ENCODE measurements at regions not wholly inside any gene's neighbourhood (a gene's known extent, or its start where the extent isn't known, plus 50 kb on each side); places are given as distances from the start of the nearest gene placed in this dataset.

- TF ChIP-seq EP300 (IDR thresholded peaks at IDR 0.05; ENCODE audit: borderline replicate concordance) = no peak
- TF ChIP-seq EGR1 (IDR thresholded peaks at IDR 0.05) = no peak
- no peak for TF ChIP-seq TCF12 (IDR thresholded peaks at IDR 0.05; ENCODE audit: low read depth)
- no peak for TF ChIP-seq RAD21 (IDR thresholded peaks at IDR 0.05; ENCODE audit: low read depth)
- no peak for TF ChIP-seq MAX (IDR thresholded peaks at IDR 0.05)
- no peak for TF ChIP-seq USF1 (IDR thresholded peaks at IDR 0.05)
Measured at GRCh38 chr6:82741996-82742385, 323.6 kb downstream of the UBE3D start.

- TF ChIP-seq NFIC (IDR thresholded peaks at IDR 0.05) = no peak
- no peak for TF ChIP-seq TCF12 (IDR thresholded peaks at IDR 0.05; ENCODE audit: low read depth)
- TF ChIP-seq EP300 (IDR thresholded peaks at IDR 0.05; ENCODE audit: borderline replicate concordance) = no peak
- TF ChIP-seq TAF1 (IDR thresholded peaks at IDR 0.05; ENCODE audit: low read depth) = no peak
Measured at GRCh38 chr6:82744286-82745015, 321.2 kb downstream of the UBE3D start.

- no peak for TF ChIP-seq CREB1 (IDR thresholded peaks at IDR 0.05; ENCODE audit: low read depth)
- TF ChIP-seq CEBPB (IDR thresholded peaks at IDR 0.05) = no peak
- no peak for TF ChIP-seq FOXM1 (IDR thresholded peaks at IDR 0.05; ENCODE audit: borderline replicate concordance, low read depth)
- no peak for TF ChIP-seq EGR1 (IDR thresholded peaks at IDR 0.05)
- TF ChIP-seq YY1 (IDR thresholded peaks at IDR 0.05; ENCODE audit: low read depth) = no peak
- TF ChIP-seq ZBTB7A (IDR thresholded peaks at IDR 0.05; ENCODE audit: low read depth) = no peak
- TF ChIP-seq NFIC (IDR thresholded peaks at IDR 0.05) = no peak
Measured at GRCh38 chr6:82750556-82750955, 315.1 kb downstream of the UBE3D start.

- no peak for TF ChIP-seq MAX (IDR thresholded peaks at IDR 0.05)
- no peak for TF ChIP-seq TAF1 (IDR thresholded peaks at IDR 0.05; ENCODE audit: low read depth)
- no peak for TF ChIP-seq YY1 (IDR thresholded peaks at IDR 0.05; ENCODE audit: low read depth)
- TF ChIP-seq CREB1 (IDR thresholded peaks at IDR 0.05; ENCODE audit: low read depth) = no peak
- TF ChIP-seq TCF12 (IDR thresholded peaks at IDR 0.05; ENCODE audit: low read depth) = no peak
Measured at GRCh38 chr6:82751718-82752117, 313.9 kb downstream of the UBE3D start.

- no peak for TF ChIP-seq TCF12 (IDR thresholded peaks at IDR 0.05; ENCODE audit: low read depth)
- no peak for TF ChIP-seq RAD21 (IDR thresholded peaks at IDR 0.05; ENCODE audit: low read depth)
- no peak for TF ChIP-seq FOXM1 (IDR thresholded peaks at IDR 0.05; ENCODE audit: borderline replicate concordance, low read depth)
- no peak for TF ChIP-seq REST (IDR thresholded peaks at IDR 0.05; ENCODE audit: low read depth)
- no peak for TF ChIP-seq NFIC (IDR thresholded peaks at IDR 0.05)
Measured at GRCh38 chr6:82761674-82762345, 303.8 kb downstream of the UBE3D start.

GRCh38 chr6:82766476-82766875, 299.2 kb downstream of the UBE3D start:
- no peak for TF ChIP-seq TAF1 (IDR thresholded peaks at IDR 0.05; ENCODE audit: low read depth)
- TF ChIP-seq ZBTB7A (IDR thresholded peaks at IDR 0.05; ENCODE audit: low read depth) = no peak
- TF ChIP-seq EGR1 (IDR thresholded peaks at IDR 0.05) = no peak
- no peak for TF ChIP-seq CREB1 (IDR thresholded peaks at IDR 0.05; ENCODE audit: low read depth)
- no peak for TF ChIP-seq USF1 (IDR thresholded peaks at IDR 0.05)
- no peak for TF ChIP-seq TCF12 (IDR thresholded peaks at IDR 0.05; ENCODE audit: low read depth)
- TF ChIP-seq NFIC (IDR thresholded peaks at IDR 0.05) = no peak
- TF ChIP-seq FOXM1 (IDR thresholded peaks at IDR 0.05; ENCODE audit: borderline replicate concordance, low read depth) = no peak
- no peak for TF ChIP-seq EP300 (IDR thresholded peaks at IDR 0.05; ENCODE audit: borderline replicate concordance)
- no peak for TF ChIP-seq YY1 (IDR thresholded peaks at IDR 0.05; ENCODE audit: low read depth)
- TF ChIP-seq REST (IDR thresholded peaks at IDR 0.05; ENCODE audit: low read depth) = no peak
- TF ChIP-seq CEBPB (IDR thresholded peaks at IDR 0.05) = no peak
